HFF-Myc (cell line): ENCODE measurements at regions not wholly inside any gene's neighbourhood (a gene's known extent, or its start where the extent isn't known, plus 50 kb on each side); places are given as distances from the start of the nearest gene placed in this dataset.

ENCODE experiments used
- DNase-seq: peaks from one replicate; pipeline ENCODE4 v3.0.0-alpha.2; 2011; ENCODE audit warnings: low read depth; ENCODE audit errors: extremely low read depth
- H3K4me3 ChIP-seq: replicated peaks from 2 replicates; pipeline ENCODE4 v1.5.1; 2011; ENCODE audit warnings: low read depth, mild to moderate bottlenecking, control low read depth, low read length
- TF ChIP-seq, protein P1 (sequence below): IDR thresholded peaks from 2 replicates; pipeline ENCODE4 v1.5.1; 2012; ENCODE audit warnings: mild to moderate bottlenecking, low read depth, low read length, control low read depth; ENCODE audit errors: missing control alignments

- no peak overlapping the region for H3K4me3 ChIP-seq
- TF ChIP-seq, protein P1, sequence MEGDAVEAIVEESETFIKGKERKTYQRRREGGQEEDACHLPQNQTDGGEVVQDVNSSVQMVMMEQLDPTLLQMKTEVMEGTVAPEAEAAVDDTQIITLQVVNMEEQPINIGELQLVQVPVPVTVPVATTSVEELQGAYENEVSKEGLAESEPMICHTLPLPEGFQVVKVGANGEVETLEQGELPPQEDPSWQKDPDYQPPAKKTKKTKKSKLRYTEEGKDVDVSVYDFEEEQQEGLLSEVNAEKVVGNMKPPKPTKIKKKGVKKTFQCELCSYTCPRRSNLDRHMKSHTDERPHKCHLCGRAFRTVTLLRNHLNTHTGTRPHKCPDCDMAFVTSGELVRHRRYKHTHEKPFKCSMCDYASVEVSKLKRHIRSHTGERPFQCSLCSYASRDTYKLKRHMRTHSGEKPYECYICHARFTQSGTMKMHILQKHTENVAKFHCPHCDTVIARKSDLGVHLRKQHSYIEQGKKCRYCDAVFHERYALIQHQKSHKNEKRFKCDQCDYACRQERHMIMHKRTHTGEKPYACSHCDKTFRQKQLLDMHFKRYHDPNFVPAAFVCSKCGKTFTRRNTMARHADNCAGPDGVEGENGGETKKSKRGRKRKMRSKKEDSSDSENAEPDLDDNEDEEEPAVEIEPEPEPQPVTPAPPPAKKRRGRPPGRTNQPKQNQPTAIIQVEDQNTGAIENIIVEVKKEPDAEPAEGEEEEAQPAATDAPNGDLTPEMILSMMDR = no peak
- no peak for DNase-seq
These were observed 536.9 kb downstream of the HACE1 start for GRCh38 chr6:104322841-104323240.

GRCh38 chr6:104321301-104321700 lies 538.4 kb downstream of the HACE1 start:
- DNase-seq = no peak
- TF ChIP-seq, protein P1 = no peak
- no peak overlapping the region for H3K4me3 ChIP-seq

GRCh38 chr6:104320896-104321295 lies 538.8 kb downstream of the HACE1 start:
- no peak overlapping the region for H3K4me3 ChIP-seq
- DNase-seq = no peak
- TF ChIP-seq, protein P1 = no peak

- no peak for DNase-seq
- TF ChIP-seq, protein P1 = no peak
- no peak overlapping the region for H3K4me3 ChIP-seq
These were observed 546.9 kb downstream of the HACE1 start for GRCh38 chr6:104312851-104313250.

GRCh38 chr6:104306211-104306610 lies 553.5 kb downstream of the HACE1 start:
- H3K4me3 ChIP-seq = no peak overlapping the region
- DNase-seq = no peak
- TF ChIP-seq, protein P1 = no peak

GRCh38 chr6:104305206-104305605 lies 554.5 kb downstream of the HACE1 start:
- no peak overlapping the region for H3K4me3 ChIP-seq
- no peak for DNase-seq
- TF ChIP-seq, protein P1 = no peak

DNA sequence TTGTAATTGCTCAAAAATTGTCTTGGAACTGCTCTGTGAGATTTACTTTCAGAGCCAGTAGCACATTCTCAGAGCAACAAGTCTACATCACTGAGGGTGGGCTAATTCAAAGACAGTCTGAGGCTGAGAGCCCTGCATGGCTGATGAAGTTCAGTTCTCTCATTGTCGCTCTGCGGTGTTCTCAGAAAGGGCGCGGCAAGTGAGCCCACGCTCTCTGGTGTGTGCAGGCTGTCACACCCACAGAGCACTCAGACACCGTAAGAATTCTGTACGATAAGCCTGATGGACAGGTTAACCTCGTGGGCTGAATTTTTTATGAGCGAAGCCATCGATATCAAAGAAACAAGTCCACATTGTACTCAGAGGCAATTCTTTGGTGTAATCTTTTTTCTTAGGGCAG lies 557.8 kb downstream of the HACE1 start:
- TF ChIP-seq, protein P1 = no peak
- no peak overlapping the region for H3K4me3 ChIP-seq
- DNase-seq = no peak
